ENCODE measurements at regions not wholly inside any gene's neighbourhood (a gene's known extent, or its start where the extent isn't known, plus 50 kb on each side); places are given as distances from the start of the nearest gene placed in this dataset.

GRCh38 chr3:24831221-24831620 is 336.6 kb upstream of the THRB start:
- TF ChIP-seq CTCF (IDR thresholded peaks at IDR 0.05) (no peak), POLR2A (IDR thresholded peaks at IDR 0.05) (no peak)
